Karpas-422 (cell line): ENCODE measurements at regions not wholly inside any gene's neighbourhood (a gene's known extent, or its start where the extent isn't known, plus 50 kb on each side); places are given as distances from the start of the nearest gene placed in this dataset.
"Not testable (repeated sequence)": the region's sequence is repeated elsewhere in the genome, so short reads cannot be mapped to it uniquely, and the experiment has no call there.

ENCODE experiments used
- DNase-seq: peaks from one replicate; pipeline ENCODE4 v3.0.0-alpha.2; 2015
- H2AFZ ChIP-seq: fragments of 200-600 bp; sonication (generic); 2 replicates; pipeline ENCODE4 v1.6.1; 2014; ENCODE audit warnings: antibody characterized with exemption, low read length, mixed read lengths
- H3K27ac ChIP-seq: fragments of 200-600 bp; sonication (generic); 2 replicates; pipeline ENCODE4 v1.5.1; 2014; ENCODE audit warnings: mild to moderate bottlenecking, low read length, moderate library complexity
- H3K27me3 ChIP-seq: fragments of 200-600 bp; sonication (generic); 2 replicates; pipeline ENCODE4 v1.6.1; 2014; ENCODE audit warnings: low read length, mixed read lengths
- H3K36me3 ChIP-seq: fragments of 200-600 bp; sonication (generic); 2 replicates; pipeline ENCODE4 v1.6.1; 2014; ENCODE audit warnings: low read length, mixed read lengths; ENCODE audit not compliant: insufficient read depth
- H3K4me1 ChIP-seq: fragments of 200-600 bp; sonication (generic); 2 replicates; pipeline ENCODE4 v1.6.1; 2014; ENCODE audit warnings: mild to moderate bottlenecking, low read length, mixed read lengths
- H3K4me2 ChIP-seq: fragments of 200-600 bp; sonication (generic); 2 replicates; pipeline ENCODE4 v1.6.1; 2014; ENCODE audit warnings: low read length, low read depth, mild to moderate bottlenecking; ENCODE audit not compliant: poor library complexity, severe bottlenecking
- H3K4me3 ChIP-seq: fragments of 200-600 bp; sonication (generic); 2 replicates; pipeline ENCODE4 v1.5.1; 2014; ENCODE audit warnings: mild to moderate bottlenecking, antibody characterized with exemption, low read length, mixed read lengths
- H3K79me2 ChIP-seq: fragments of 200-600 bp; sonication (generic); 2 replicates; pipeline ENCODE4 v1.6.1; 2014; ENCODE audit warnings: mild to moderate bottlenecking, low read length, mixed read lengths
- H3K9ac ChIP-seq: fragments of 200-600 bp; sonication (generic); 2 replicates; pipeline ENCODE4 v1.6.0; 2014; ENCODE audit warnings: low read length
- H3K9me2 ChIP-seq: fragments of 200-600 bp; sonication (generic), shearing (Covaris generic); replicated peaks from 2 replicates; pipeline ENCODE4 v1.6.0; 2014; ENCODE audit warnings: mild to moderate bottlenecking, low read length, moderate library complexity; ENCODE audit not compliant: insufficient read depth
- H3K9me3 ChIP-seq: fragments of 300-700, 200-600 bp; sonication (generic); 2 replicates; pipeline ENCODE4 v1.6.1; 2014; ENCODE audit warnings: low read length, mixed read lengths
- H4K20me1 ChIP-seq: fragments of 200-600 bp; sonication (generic); 2 replicates; pipeline ENCODE4 v1.6.1; 2014; ENCODE audit warnings: mild to moderate bottlenecking, antibody characterized with exemption, low read length, low read depth; ENCODE audit not compliant: insufficient read depth

- H3K9me3 ChIP-seq = no peaks in the 10 kb centered on the region
- H3K27me3 ChIP-seq = no peaks in the 10 kb centered on the region
- H2AFZ ChIP-seq = no peak overlapping the region
- no peak overlapping the region for H3K9ac ChIP-seq
- no peak overlapping the region for H3K4me2 ChIP-seq
- no peak overlapping the region for H3K4me3 ChIP-seq
- H3K79me2 ChIP-seq = no peaks in the 10 kb centered on the region
- no peaks in the 10 kb centered on the region for H3K36me3 ChIP-seq
- H4K20me1 ChIP-seq = no peaks in the 10 kb centered on the region
- H3K27ac ChIP-seq = no peak overlapping the region
- DNase-seq = peak; percentile 46
- H3K9me2 ChIP-seq = no peaks in the 10 kb centered on the region
- no peaks in the 10 kb centered on the region for H3K4me1 ChIP-seq
Measured at GRCh38 chr4:173990126-173990868, 293.2 kb downstream of the FBXO8 start.

GRCh38 chr4:173963523-173963922 is 319.9 kb downstream of the FBXO8 start:
- DNase-seq, H3K4me2 ChIP-seq, H3K9me3 ChIP-seq, H3K9ac ChIP-seq, H3K36me3 ChIP-seq, H3K4me1 ChIP-seq, H3K27ac ChIP-seq, H3K4me3 ChIP-seq, H2AFZ ChIP-seq, H3K27me3 ChIP-seq, H4K20me1 ChIP-seq, H3K9me2 ChIP-seq, H3K79me2 ChIP-seq: not testable (repeated sequence)

GRCh38 chr4:173960398-173960797 is 323.1 kb downstream of the FBXO8 start:
- no peaks in the 10 kb centered on the region for H3K36me3 ChIP-seq
- H3K4me2 ChIP-seq = no peak overlapping the region
- H3K4me3 ChIP-seq = no peak overlapping the region
- H4K20me1 ChIP-seq = no peaks in the 10 kb centered on the region
- H3K27ac ChIP-seq = no peak overlapping the region
- no peaks in the 10 kb centered on the region for H3K27me3 ChIP-seq
- no peaks in the 10 kb centered on the region for H3K9me2 ChIP-seq
- no peak overlapping the region for H2AFZ ChIP-seq
- no peaks in the 10 kb centered on the region for H3K9me3 ChIP-seq
- DNase-seq = no peak
- no peaks in the 10 kb centered on the region for H3K4me1 ChIP-seq
- H3K79me2 ChIP-seq = no peaks in the 10 kb centered on the region
- H3K9ac ChIP-seq = no peak overlapping the region

GRCh38 chr4:173958445-173958844 is 325.0 kb downstream of the FBXO8 start:
- no peak for DNase-seq
- no peak overlapping the region for H3K4me2 ChIP-seq
- no peaks in the 10 kb centered on the region for H3K4me1 ChIP-seq
- no peaks in the 10 kb centered on the region for H3K79me2 ChIP-seq
- no peaks in the 10 kb centered on the region for H3K36me3 ChIP-seq
- no peaks in the 10 kb centered on the region for H3K9me3 ChIP-seq
- no peaks in the 10 kb centered on the region for H3K27me3 ChIP-seq
- H3K27ac ChIP-seq = no peak overlapping the region
- H2AFZ ChIP-seq = no peak overlapping the region
- no peaks in the 10 kb centered on the region for H3K9me2 ChIP-seq
- no peak overlapping the region for H3K4me3 ChIP-seq
- H4K20me1 ChIP-seq = no peaks in the 10 kb centered on the region
- no peak overlapping the region for H3K9ac ChIP-seq

GRCh38 chr4:173943547-173943946 is 339.9 kb downstream of the FBXO8 start:
- Histone ChIP-seq H3K9me2 (no peaks in the 10 kb centered on the region), H2AFZ (no peak overlapping the region), H3K4me1 (no peaks in the 10 kb centered on the region), H3K27me3 (no peaks in the 10 kb centered on the region), H3K4me3 (no peak overlapping the region), H3K36me3 (no peaks in the 10 kb centered on the region), H3K79me2 (no peaks in the 10 kb centered on the region), H4K20me1 (no peaks in the 10 kb centered on the region), H3K27ac (no peak overlapping the region), H3K9ac (no peak overlapping the region), H3K4me2 (no peak overlapping the region), H3K9me3 (no peaks in the 10 kb centered on the region)
- no peak for DNase-seq

GRCh38 chr4:173940146-173940545 is 343.3 kb downstream of the FBXO8 start:
- no peaks in the 10 kb centered on the region for H3K27me3 ChIP-seq
- no peak overlapping the region for H2AFZ ChIP-seq
- H3K4me1 ChIP-seq = no peaks in the 10 kb centered on the region
- no peak overlapping the region for H3K4me2 ChIP-seq
- no peak overlapping the region for H3K9ac ChIP-seq
- no peaks in the 10 kb centered on the region for H3K9me2 ChIP-seq
- H4K20me1 ChIP-seq = no peaks in the 10 kb centered on the region
- no peak for DNase-seq
- no peaks in the 10 kb centered on the region for H3K79me2 ChIP-seq
- no peaks in the 10 kb centered on the region for H3K36me3 ChIP-seq
- H3K4me3 ChIP-seq = no peak overlapping the region
- H3K27ac ChIP-seq = no peak overlapping the region
- no peaks in the 10 kb centered on the region for H3K9me3 ChIP-seq

GRCh38 chr4:173937631-173938270 is 345.7 kb downstream of the FBXO8 start:
- no peak for DNase-seq

GRCh38 chr4:173936861-173937260 is 346.6 kb downstream of the FBXO8 start:
- H3K27me3 ChIP-seq = no peaks in the 10 kb centered on the region
- no peaks in the 10 kb centered on the region for H4K20me1 ChIP-seq
- no peaks in the 10 kb centered on the region for H3K4me1 ChIP-seq
- no peak overlapping the region for H3K27ac ChIP-seq
- no peak overlapping the region for H3K4me2 ChIP-seq
- no peak overlapping the region for H3K4me3 ChIP-seq
- no peaks in the 10 kb centered on the region for H3K36me3 ChIP-seq
- no peaks in the 10 kb centered on the region for H3K79me2 ChIP-seq
- no peak overlapping the region for H2AFZ ChIP-seq
- H3K9me3 ChIP-seq = no peaks in the 10 kb centered on the region
- DNase-seq = no peak
- H3K9me2 ChIP-seq = no peaks in the 10 kb centered on the region
- no peak overlapping the region for H3K9ac ChIP-seq

More at GRCh38 chr4:173937631-173938270, 345.7 kb downstream of the FBXO8 start:
- Histone ChIP-seq H2AFZ (no peak overlapping the region), H3K4me1 (no peaks in the 10 kb centered on the region), H3K4me3 (no peak overlapping the region), H3K4me2 (no peak overlapping the region), H3K36me3 (no peaks in the 10 kb centered on the region), H3K27me3 (no peaks in the 10 kb centered on the region), H3K9ac (no peak overlapping the region), H3K27ac (no peak overlapping the region), H4K20me1 (no peaks in the 10 kb centered on the region), H3K9me3 (no peaks in the 10 kb centered on the region), H3K79me2 (no peaks in the 10 kb centered on the region), H3K9me2 (no peaks in the 10 kb centered on the region)
